DMS114 treated with DMSO at 0.1 percent for 48 hours (cell line): ENCODE measurements at regions not wholly inside any gene's neighbourhood (a gene's known extent, or its start where the extent isn't known, plus 50 kb on each side); places are given as distances from the start of the nearest gene placed in this dataset.
A peak's percentile ranks its signal among the peaks of the same experiment; 100 is the strongest.

Experiments
- DNase-seq: peaks from one replicate; lab custom pipeline; 2025; ENCODE audit not compliant: unreplicated experiment; lab: John Stamatoyannopoulos, UW

- no peak for DNase-seq
Observed at GRCh38 chr11:27195837-27196202, 155.2 kb downstream of the BBOX1 start.

- DNase-seq, result no peak
Observed at GRCh38 chr11:27194976-27195375, 154.4 kb downstream of the BBOX1 start.

DNA sequence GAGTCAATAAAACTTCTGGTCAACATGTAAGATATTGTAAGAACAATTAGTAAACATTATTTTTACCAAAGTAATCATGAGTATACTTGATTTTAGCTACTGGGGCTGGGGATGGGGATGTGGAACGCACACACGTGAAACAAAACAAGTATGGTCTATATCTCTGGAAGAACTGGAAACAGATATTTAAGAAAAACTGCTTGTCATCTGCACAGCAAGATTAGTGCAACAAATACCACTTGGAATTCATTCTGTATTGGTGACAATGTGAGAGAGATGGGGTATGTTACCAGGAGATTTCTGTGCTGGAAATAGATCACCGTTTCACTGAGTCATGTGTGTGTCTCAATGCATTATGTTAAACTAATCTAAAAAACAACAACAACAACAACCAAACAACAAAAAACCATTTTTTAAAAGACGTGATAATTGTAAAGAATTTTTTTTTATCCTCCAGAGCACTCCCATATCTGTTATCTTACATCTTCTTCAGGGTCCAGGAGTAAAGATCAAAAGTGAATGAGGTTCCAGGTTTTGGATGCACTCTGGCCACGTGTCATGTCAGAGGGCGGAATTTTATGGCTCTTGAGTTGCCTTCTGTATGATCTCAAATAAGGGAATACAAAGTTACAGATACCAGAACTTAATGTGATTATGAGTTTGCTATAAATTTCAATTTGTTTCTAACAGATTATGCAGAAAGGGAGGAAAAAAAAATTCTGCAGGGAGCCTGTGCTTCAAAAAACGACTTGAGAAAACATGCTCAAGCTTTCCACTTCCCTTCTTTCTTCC lies 153.0 kb downstream of the BBOX1 start:
- no peak for DNase-seq

- no peak for DNase-seq
Observed at GRCh38 chr11:27192184-27192583, 151.6 kb downstream of the BBOX1 start.

GRCh38 chr11:27191639-27192038 lies 151.0 kb downstream of the BBOX1 start:
- DNase-seq, result no peak

DNA sequence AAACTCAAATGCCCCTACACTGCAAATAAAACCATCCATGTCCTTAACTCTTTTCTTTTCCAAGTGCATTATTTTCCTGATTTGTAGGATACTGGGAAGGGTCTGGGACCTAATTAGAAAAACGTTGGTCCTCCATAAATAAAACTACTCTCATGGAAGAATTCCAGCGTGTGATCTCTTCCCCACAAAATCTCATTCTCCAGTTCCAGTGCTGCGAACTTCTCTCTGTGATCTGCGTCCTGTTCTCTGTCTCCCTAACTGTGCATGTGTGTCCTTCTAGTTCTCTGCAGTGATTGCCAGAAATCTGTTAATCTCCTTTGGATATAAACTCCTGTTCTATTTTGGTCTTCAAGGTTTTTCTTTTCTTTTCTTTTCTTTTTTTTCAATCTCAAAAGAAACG lies 148.1 kb downstream of the BBOX1 start:
- no peak for DNase-seq

DNA sequence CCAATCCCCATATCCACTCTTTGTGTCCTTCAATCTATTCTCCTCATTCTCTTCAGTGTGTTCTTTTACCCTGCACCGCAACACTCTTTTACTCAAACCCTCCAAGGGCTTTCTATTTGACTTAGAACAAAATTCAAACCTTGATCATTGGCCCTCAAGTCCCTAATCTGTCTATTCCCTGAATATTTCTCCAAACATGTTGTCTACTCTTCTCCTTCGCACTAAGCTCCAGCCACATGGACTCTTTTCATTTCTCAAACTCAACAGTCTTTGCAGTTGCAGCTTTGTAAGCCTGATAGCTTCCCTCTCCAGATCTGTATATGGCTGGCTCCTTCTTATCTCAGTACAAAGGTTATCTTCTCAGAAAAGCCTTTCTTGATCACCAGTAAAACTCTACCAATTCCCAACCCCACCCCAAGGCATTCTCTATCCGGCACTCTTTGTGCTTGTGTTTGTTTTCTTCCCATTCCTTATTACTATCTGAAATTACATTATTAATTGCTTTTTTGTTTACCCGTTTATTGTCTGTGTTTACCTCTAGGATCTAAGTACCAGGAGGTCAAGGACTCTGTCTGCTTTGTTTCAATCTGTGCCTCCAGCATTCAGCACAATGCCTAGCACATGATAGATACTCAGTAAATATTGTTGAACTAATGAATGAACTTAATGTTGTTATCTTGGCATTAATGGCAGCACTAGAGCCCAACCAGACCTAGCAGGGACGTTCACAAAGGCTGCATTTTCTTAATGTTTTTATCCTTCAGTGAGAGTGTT lies 147.4 kb downstream of the BBOX1 start:
- DNase-seq, result no peak

DNA sequence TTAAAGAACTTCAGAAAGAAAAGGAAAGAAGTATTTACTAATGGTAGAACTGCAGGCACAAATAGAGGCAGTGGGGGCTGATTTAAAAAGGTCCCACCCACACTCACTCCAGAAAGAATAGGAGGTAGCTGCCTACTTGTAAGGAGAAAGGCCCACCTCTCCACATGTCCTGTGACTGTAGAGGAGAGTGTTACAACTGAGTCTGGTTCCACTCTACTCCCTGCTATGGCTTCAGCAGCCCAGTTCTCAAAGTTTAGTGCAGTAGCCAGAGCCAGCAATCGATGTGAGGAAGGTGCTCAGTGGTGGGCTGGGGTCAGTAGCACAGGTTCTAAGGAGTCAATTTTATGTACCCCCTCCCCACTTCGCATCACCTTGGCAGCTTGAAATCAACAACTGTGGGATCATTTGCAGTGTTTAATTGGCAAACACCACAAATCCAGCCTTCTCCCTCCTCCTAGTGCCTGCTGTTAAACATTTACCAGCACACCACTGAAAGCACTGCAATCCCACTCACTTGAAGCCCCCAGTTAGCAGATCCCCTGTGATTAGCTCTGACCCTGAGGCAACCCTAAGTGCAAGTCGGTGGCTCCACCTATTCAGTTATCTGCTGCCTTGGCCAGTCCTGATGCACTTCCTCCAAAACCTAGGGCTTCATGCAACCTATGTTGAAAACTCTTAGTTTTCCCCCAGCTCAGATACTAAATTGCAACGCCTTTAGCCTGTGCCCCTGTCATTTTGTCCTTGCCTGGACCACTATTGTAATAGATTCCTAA lies 146.6 kb downstream of the BBOX1 start:
- no peak for DNase-seq

GRCh38 chr11:27186580-27186979 lies 146.0 kb downstream of the BBOX1 start:
- DNase-seq, result no peak

- DNase-seq, result no peak
Observed at GRCh38 chr11:27184458-27185312, 144.1 kb downstream of the BBOX1 start.

GRCh38 chr11:27183672-27184457 lies 143.2 kb downstream of the BBOX1 start:
- peak; percentile 23 for DNase-seq

DNA sequence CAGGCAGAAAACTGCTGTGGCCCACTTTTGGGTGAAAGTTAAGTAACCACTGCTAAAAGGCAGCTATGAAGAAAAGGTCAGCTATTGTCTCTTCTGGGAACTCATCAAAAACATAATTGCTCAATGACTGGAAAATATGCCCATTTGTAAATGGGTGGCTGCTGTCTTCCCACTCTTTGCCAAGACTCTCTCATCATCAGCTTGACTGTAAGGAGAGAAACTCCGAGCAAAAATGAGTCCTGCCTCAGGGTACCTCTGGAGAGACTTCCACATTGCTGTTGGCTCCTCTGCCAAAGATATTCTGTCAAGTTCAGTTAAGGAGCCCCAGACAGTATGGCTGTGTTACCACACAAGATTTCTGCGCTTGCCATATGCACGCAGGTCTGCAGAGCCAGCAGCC lies 138.7 kb downstream of the BBOX1 start:
- no peak for DNase-seq

GRCh38 chr11:27178859-27179258 lies 138.2 kb downstream of the BBOX1 start:
- no peak for DNase-seq
